Mucosa of descending colon (tissue), 3 donors: ENCODE measurements at regions not wholly inside any gene's neighbourhood (a gene's known extent, or its start where the extent isn't known, plus 50 kb on each side); places are given as distances from the start of the nearest gene placed in this dataset.

Experiments used
- ATAC-seq: fragments of 200-7000 bp; cut with Tn5 transposase; one replicate; pipeline ENCODE4 v1.9.1; 2020; ENCODE audit warnings: mild to moderate bottlenecking, moderate library complexity
- DNase-seq, 3 donors: peaks; one replicate each; pipeline ENCODE4 v3.0.0-alpha.2; 2020
- H3K36me3 ChIP-seq: fragments of 200-600 bp; one replicate; pipeline ENCODE4 v1.8.0; 2021; ENCODE audit warnings: low read depth, mild to moderate bottlenecking
- H3K4me1 ChIP-seq: fragments of 200-600 bp; one replicate; pipeline ENCODE4 v1.8.0; 2021; ENCODE audit warnings: low read depth, mild to moderate bottlenecking
- H3K4me3 ChIP-seq: fragments of 200-600 bp; one replicate; pipeline ENCODE4 v1.8.0; 2021; ENCODE audit warnings: mild to moderate bottlenecking
- H3K9me3 ChIP-seq: fragments of 200-600 bp; one replicate; pipeline ENCODE4 v1.8.0; 2021; ENCODE audit warnings: mild to moderate bottlenecking
- intact Hi-C, 2 donors: fragments of 100-400 bp; cut with DNase I in 1 of 2; cut with micrococcal nuclease in 1 of 2; formaldehyde crosslinking; loops; one replicate each; pipeline versions ENCODE4 v1.11.0 to v1.11.1; 2022; cut with DNase I, micrococcal nuclease
- TF ChIP-seq, protein P1 (sequence below): fragments of 200-600 bp; IDR thresholded peaks from one replicate; pipeline ENCODE4 v1.8.0; 2022; ENCODE audit warnings: antibody characterized with exemption, mild to moderate bottlenecking
- donor health status: DM: no; HTN: no; CAD: no; lungs with moderate emphysema.
- donor health status: DM: no; HTN: no; CAD: no.
- donor health status: DM: no; HTN: yes; CAD: no.

GRCh38 chr9:135388530-135388929 is 91.1 kb upstream of the PPP1R26 start:
- Histone ChIP-seq H3K4me1 (no peaks in the 10 kb centered on the region), H3K9me3 (no peaks in the 10 kb centered on the region), H3K4me3 (no peak overlapping the region), H3K36me3 (no peaks in the 10 kb centered on the region)
- TF ChIP-seq, protein P1, sequence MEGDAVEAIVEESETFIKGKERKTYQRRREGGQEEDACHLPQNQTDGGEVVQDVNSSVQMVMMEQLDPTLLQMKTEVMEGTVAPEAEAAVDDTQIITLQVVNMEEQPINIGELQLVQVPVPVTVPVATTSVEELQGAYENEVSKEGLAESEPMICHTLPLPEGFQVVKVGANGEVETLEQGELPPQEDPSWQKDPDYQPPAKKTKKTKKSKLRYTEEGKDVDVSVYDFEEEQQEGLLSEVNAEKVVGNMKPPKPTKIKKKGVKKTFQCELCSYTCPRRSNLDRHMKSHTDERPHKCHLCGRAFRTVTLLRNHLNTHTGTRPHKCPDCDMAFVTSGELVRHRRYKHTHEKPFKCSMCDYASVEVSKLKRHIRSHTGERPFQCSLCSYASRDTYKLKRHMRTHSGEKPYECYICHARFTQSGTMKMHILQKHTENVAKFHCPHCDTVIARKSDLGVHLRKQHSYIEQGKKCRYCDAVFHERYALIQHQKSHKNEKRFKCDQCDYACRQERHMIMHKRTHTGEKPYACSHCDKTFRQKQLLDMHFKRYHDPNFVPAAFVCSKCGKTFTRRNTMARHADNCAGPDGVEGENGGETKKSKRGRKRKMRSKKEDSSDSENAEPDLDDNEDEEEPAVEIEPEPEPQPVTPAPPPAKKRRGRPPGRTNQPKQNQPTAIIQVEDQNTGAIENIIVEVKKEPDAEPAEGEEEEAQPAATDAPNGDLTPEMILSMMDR: no peak
- DNase-seq: no peak
- no peak for ATAC-seq
- intact Hi-C loops: no loop called here

GRCh38 chr9:135391759-135392158 is 87.8 kb upstream of the PPP1R26 start:
- intact Hi-C loops: no loop called here
- TF ChIP-seq, protein P1: no peak
- no peaks in the 10 kb centered on the region for H3K36me3 ChIP-seq
- DNase-seq (no peak), ATAC-seq (no peak)
- no peak overlapping the region for H3K4me3 ChIP-seq
- H3K9me3 ChIP-seq: peaks cover 8% of the 10 kb centered on the region
- no peaks in the 10 kb centered on the region for H3K4me1 ChIP-seq

DNA sequence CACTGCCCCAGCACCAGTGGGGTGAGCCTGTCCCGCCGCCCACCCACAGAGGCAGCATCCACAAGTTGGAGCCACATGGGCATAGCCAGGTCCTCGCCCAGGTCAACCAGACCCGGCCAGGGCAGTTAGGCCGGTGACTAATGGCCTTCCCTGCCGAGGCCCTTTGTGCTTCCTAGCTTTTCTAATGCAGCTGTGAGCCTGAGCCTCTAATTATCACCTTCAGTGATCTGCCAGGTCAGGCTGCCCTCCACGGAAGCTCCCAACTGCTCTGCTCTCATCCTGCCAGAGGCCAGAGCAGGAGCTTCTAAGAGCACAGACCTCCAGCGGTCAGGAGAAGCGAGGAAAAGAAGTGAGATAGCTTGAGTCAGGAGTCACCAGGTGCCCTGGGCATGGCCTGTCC is 87.1 kb upstream of the PPP1R26 start:
- H3K36me3 ChIP-seq: no peaks in the 10 kb centered on the region
- peaks cover 11% of the 10 kb centered on the region for H3K9me3 ChIP-seq
- DNase-seq: no peak
- no peaks in the 10 kb centered on the region for H3K4me1 ChIP-seq
- H3K4me3 ChIP-seq: no peak overlapping the region
- TF ChIP-seq, protein P1: no peak
- intact Hi-C loops: no loop called here
- no peak for ATAC-seq

DNA sequence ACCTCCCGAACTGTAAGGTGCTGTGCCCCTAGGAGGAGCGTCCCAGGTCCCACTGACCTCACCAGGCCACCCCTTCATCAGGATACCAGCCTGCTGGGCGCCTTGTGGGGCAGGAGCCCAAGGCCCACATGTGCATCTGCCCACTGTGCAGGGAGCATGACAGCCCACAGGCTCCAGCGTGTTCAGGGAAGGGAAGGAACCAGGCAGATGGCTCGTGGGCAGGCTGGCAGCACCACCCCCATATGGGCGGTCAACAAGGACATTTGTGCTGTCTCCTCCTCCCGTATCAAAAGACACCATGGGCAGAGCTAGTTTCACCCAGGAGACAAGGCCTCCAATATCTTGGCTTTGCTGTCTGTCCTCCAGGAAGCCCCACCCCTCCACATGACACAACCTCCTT is 85.5 kb upstream of the PPP1R26 start:
- H3K36me3 ChIP-seq: no peaks in the 10 kb centered on the region
- no peak for ATAC-seq
- H3K4me3 ChIP-seq: no peak overlapping the region
- DNase-seq: no peak
- H3K4me1 ChIP-seq: no peaks in the 10 kb centered on the region
- H3K9me3 ChIP-seq: peaks cover 11% of the 10 kb centered on the region
- TF ChIP-seq, protein P1: no peak
- intact Hi-C loops: no loop called here

DNA sequence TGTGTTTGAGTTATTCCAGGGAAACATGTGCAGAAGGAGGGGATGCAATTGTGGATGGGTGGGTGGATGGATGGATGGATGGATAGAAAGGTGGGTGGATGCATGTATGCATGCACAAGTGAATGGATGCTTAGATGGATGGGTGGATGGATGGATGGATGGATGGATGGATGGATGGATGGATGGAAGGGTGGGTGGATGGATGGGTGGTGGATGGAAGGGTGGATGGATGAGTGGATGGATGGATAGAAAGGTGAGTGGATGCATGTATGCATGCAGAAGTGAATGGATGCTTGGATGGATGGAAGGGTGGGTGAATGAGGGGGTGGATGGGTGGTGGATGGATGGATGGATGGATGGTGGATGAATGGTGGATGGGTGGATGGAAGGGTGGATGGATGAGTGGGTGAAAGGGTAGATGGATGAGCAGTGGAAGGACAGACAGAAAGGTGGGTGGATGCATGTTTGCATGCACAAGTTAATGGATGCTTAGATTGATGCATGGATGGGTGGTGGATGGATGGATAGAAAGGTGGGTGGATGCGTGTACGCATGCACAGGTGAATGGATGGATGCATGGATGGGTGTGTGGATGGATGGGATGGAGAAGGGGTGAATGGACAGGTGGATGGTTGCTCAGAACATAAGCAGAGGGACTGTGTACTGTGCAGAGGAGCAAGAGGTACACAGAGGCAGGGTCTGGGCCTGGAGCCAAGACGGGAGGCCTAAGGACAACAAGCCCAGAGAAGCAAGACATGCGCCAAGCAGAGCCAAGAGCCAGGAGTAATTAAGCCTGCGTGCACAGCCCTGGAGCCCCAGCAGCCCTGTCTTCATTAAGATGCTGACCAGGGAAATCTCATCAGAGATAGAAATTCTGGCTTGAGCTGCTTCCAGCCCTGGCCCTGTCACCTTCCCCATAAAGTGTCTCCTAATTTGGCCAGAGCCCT is 84.6 kb upstream of the PPP1R26 start:
- H3K4me1 ChIP-seq: no peaks in the 10 kb centered on the region
- ATAC-seq: no peak

More for the DNA sequence above, 84.6 kb upstream of the PPP1R26 start:
- intact Hi-C loops: no loop called here
- peaks cover 11% of the 10 kb centered on the region for H3K9me3 ChIP-seq
- no peaks in the 10 kb centered on the region for H3K36me3 ChIP-seq
- no peak for DNase-seq
- TF ChIP-seq, protein P1: no peak
- no peak overlapping the region for H3K4me3 ChIP-seq
